Nephron progenitor cell (in vitro differentiated cells): ENCODE measurements at regions not wholly inside any gene's neighbourhood (a gene's known extent, or its start where the extent isn't known, plus 50 kb on each side); places are given as distances from the start of the nearest gene placed in this dataset.
"Not testable (repeated sequence)": the region's sequence is repeated elsewhere in the genome, so short reads cannot be mapped to it uniquely, and the experiment has no call there.

Experiments
- DNase-seq: peaks from one replicate; pipeline ENCODE4 v3.0.0; 2021
- H3K27ac Mint-ChIP-seq: 2 replicates; pipeline ENCODE4 v1.8.0; 2021; ENCODE audit warnings: mild to moderate bottlenecking, moderate library complexity, mixed read lengths
- H3K27me3 Mint-ChIP-seq: 2 replicates; pipeline ENCODE4 v1.8.0; 2021; ENCODE audit warnings: mild to moderate bottlenecking, low read depth, mixed read lengths; ENCODE audit not compliant: poor library complexity
- H3K36me3 Mint-ChIP-seq: 2 replicates; pipeline ENCODE4 v1.8.0; 2021; ENCODE audit warnings: low read depth, mixed read lengths
- H3K4me1 Mint-ChIP-seq: 2 replicates; pipeline ENCODE4 v1.8.0; 2021; ENCODE audit warnings: mixed read lengths
- H3K4me3 Mint-ChIP-seq: 2 replicates; pipeline ENCODE4 v1.8.0; 2021; ENCODE audit warnings: mild to moderate bottlenecking, moderate library complexity, mixed read lengths
- H3K9me3 Mint-ChIP-seq: 2 replicates; pipeline ENCODE4 v1.8.0; 2021; ENCODE audit warnings: mild to moderate bottlenecking, moderate library complexity, mixed read lengths
- CTCF ChIP-seq: fragments of 200-600 bp; sonication (generic); IDR thresholded peaks from 2 replicates; pipeline ENCODE4 v1.5.0; 2021; ENCODE audit warnings: antibody characterized with exemption

- not testable (repeated sequence) for H3K27me3 Mint-ChIP-seq, H3K4me1 Mint-ChIP-seq, H3K36me3 Mint-ChIP-seq, H3K27ac Mint-ChIP-seq, H3K4me3 Mint-ChIP-seq, DNase-seq
- H3K9me3 Mint-ChIP-seq, result peaks cover 47% of the 10 kb centered on the region
Observed at GRCh38 chr4:52157071-52157470, 106.0 kb downstream of the SPATA18 start.

GRCh38 chr4:52157641-52158316 is 106.7 kb downstream of the SPATA18 start:
- Mint-ChIP-seq H3K27me3 (peaks cover 3% of the 10 kb centered on the region), H3K9me3 (peaks cover 41% of the 10 kb centered on the region), H3K27ac (peak overlapping the region; percentile 5), H3K4me3 (no peak overlapping the region), H3K36me3 (peaks cover 4% of the 10 kb centered on the region), H3K4me1 (no peaks in the 10 kb centered on the region)
- DNase-seq, result no peak
- TF ChIP-seq CTCF, result no peak

GRCh38 chr4:52160859-52161258 is 109.8 kb downstream of the SPATA18 start:
- Mint-ChIP-seq H3K4me1 (no peaks in the 10 kb centered on the region), H3K4me3 (no peak overlapping the region), H3K36me3 (no peaks in the 10 kb centered on the region), H3K27me3 (no peaks in the 10 kb centered on the region), H3K9me3 (peaks cover 13% of the 10 kb centered on the region), H3K27ac (no peak overlapping the region)
- TF ChIP-seq CTCF, result no peak
- DNase-seq, result no peak

- H3K27ac Mint-ChIP-seq, result no peak overlapping the region
- H3K4me1 Mint-ChIP-seq, result no peaks in the 10 kb centered on the region
- no peaks in the 10 kb centered on the region for H3K36me3 Mint-ChIP-seq
- no peak for DNase-seq
- H3K4me3 Mint-ChIP-seq, result no peak overlapping the region
- H3K9me3 Mint-ChIP-seq, result peaks cover 19% of the 10 kb centered on the region
- TF ChIP-seq CTCF, result no peak
- peaks cover 3% of the 10 kb centered on the region for H3K27me3 Mint-ChIP-seq
Observed at GRCh38 chr4:52164116-52164515, 113.0 kb downstream of the SPATA18 start.

GRCh38 chr4:52172166-52172565 is 121.1 kb downstream of the SPATA18 start:
- Mint-ChIP-seq H3K27me3 (peaks cover 3% of the 10 kb centered on the region), H3K4me1 (no peaks in the 10 kb centered on the region), H3K9me3 (peaks cover 26% of the 10 kb centered on the region), H3K27ac (no peak overlapping the region), H3K4me3 (no peak overlapping the region), H3K36me3 (no peaks in the 10 kb centered on the region)
- no peak for TF ChIP-seq CTCF
- DNase-seq, result no peak

GRCh38 chr4:52173470-52174045 is 122.5 kb downstream of the SPATA18 start:
- H3K36me3 Mint-ChIP-seq, result no peaks in the 10 kb centered on the region
- H3K27me3 Mint-ChIP-seq, result peaks cover 3% of the 10 kb centered on the region
- DNase-seq, result no peak
- TF ChIP-seq CTCF, result no peak
- no peak overlapping the region for H3K27ac Mint-ChIP-seq
- peaks cover 35% of the 10 kb centered on the region for H3K9me3 Mint-ChIP-seq
- H3K4me3 Mint-ChIP-seq, result no peak overlapping the region
- H3K4me1 Mint-ChIP-seq, result no peaks in the 10 kb centered on the region
